ENCODE measurements at regions not wholly inside any gene's neighbourhood (a gene's known extent, or its start where the extent isn't known, plus 50 kb on each side); places are given as distances from the start of the nearest gene placed in this dataset.

- Histone ChIP-seq H3K27ac (no peak overlapping the region), H3K27me3 (no peaks in the 10 kb centered on the region), H3K36me3 (replicated peaks in 1 of 2; ENCODE audit: insufficient read depth in 1 of 2, low read depth in 2 of 2) (no peaks in the 10 kb centered on the region), H3K4me3 (no peak overlapping the region), H3K4me1 (no peaks in the 10 kb centered on the region), H3K9me3 (no peaks in the 10 kb centered on the region)
- ATAC-seq: no peak
- WGBS, 2 donors: 87 to 89% methylated on average over 3 of the region's 3 CpGs
- no peak for DNase-seq
- intact Hi-C loops (cut with DNase I): no loop called here
- no peak for TF ChIP-seq POLR2A (IDR thresholded peaks at IDR 0.05)
- TF ChIP-seq, protein P1, sequence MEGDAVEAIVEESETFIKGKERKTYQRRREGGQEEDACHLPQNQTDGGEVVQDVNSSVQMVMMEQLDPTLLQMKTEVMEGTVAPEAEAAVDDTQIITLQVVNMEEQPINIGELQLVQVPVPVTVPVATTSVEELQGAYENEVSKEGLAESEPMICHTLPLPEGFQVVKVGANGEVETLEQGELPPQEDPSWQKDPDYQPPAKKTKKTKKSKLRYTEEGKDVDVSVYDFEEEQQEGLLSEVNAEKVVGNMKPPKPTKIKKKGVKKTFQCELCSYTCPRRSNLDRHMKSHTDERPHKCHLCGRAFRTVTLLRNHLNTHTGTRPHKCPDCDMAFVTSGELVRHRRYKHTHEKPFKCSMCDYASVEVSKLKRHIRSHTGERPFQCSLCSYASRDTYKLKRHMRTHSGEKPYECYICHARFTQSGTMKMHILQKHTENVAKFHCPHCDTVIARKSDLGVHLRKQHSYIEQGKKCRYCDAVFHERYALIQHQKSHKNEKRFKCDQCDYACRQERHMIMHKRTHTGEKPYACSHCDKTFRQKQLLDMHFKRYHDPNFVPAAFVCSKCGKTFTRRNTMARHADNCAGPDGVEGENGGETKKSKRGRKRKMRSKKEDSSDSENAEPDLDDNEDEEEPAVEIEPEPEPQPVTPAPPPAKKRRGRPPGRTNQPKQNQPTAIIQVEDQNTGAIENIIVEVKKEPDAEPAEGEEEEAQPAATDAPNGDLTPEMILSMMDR (IDR thresholded peaks at IDR 0.05): no peak
Measured at GRCh38 chr10:29694121-29694520, 59.4 kb upstream of the SVIL start.

DNA sequence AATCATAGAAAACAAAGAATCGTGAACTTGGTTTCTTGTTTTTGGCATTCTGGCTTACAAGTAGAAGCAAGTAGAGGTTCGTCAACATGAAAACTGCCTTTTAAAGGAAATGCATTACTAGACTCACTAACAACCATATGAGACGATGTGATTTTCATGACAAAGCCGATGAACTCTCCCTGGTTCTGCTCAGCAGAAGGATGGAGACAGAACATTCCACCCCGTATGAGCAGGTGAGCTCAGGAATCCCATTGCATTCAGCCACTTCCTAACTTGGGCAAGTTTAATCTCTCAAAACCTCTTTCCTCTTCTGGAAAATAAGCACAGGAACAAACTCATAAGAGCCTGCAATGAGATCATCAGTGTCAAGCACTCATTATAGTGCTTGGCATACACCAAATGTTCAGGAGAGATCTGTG, 57.4 kb upstream of the SVIL start:
- H3K4me1 ChIP-seq: no peaks in the 10 kb centered on the region
- TF ChIP-seq POLR2A (IDR thresholded peaks at IDR 0.05): no peak
- TF ChIP-seq, protein P1 (IDR thresholded peaks at IDR 0.05): no peak
- H3K27me3 ChIP-seq: no peaks in the 10 kb centered on the region
- no peaks in the 10 kb centered on the region for H3K36me3 ChIP-seq (replicated peaks in 1 of 2; ENCODE audit: insufficient read depth in 1 of 2, low read depth in 2 of 2)
- peak overlapping the region in 2 of 4 donors; percentile 34 to 35 for H3K27ac ChIP-seq
- 73 to 74% methylated on average over 5 of the region's 5 CpGs for WGBS, 2 donors
- no peaks in the 10 kb centered on the region for H3K9me3 ChIP-seq
- no peak for DNase-seq
- intact Hi-C loops (cut with DNase I): no loop called here
- H3K4me3 ChIP-seq: no peak overlapping the region
- no peak for ATAC-seq

DNA sequence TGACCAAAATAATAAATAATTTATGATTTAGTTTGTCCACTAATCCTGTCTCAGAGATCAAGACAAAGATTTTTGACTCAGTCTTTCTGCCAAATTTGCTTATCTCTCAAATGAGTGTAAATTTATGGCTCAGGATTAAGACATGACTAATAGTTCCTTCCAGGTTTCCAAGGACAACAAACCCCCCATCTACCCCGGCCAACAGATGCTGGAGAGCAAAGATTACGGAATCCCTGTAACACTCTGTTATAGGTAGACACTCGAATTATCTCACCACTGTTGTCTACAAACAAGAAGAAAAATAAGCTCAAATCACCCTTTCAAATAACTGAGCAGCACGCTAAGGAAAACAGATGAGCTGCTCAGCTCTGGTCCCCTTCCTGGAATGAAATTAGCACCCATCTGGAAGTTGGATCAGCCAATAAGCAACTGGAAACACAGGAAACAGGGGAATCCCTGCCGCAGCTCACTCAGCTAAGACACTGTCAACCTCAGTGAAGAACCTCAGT, 56.8 kb upstream of the SVIL start:
- ATAC-seq (no peak), DNase-seq (no peak)
- no peak for TF ChIP-seq POLR2A (IDR thresholded peaks at IDR 0.05)
- TF ChIP-seq, protein P1 (IDR thresholded peaks at IDR 0.05): no peak
- no peaks in the 10 kb centered on the region for H3K27me3 ChIP-seq
- H3K4me3 ChIP-seq: no peak overlapping the region
- no peaks in the 10 kb centered on the region for H3K36me3 ChIP-seq (replicated peaks in 1 of 2; ENCODE audit: insufficient read depth in 1 of 2, low read depth in 2 of 2)
- intact Hi-C loops (cut with DNase I): no loop called here
- no peaks in the 10 kb centered on the region for H3K4me1 ChIP-seq
- WGBS, 2 donors: 63% methylated on average over 5 of the region's 5 CpGs
- no peaks in the 10 kb centered on the region for H3K9me3 ChIP-seq
- H3K27ac ChIP-seq: peak overlapping the region in 2 of 4 donors; percentile 34 to 35

- 76 to 78% methylated on average over 7 of the region's 7 CpGs for WGBS, 2 donors
- intact Hi-C loops (cut with DNase I): no loop called here
- TF ChIP-seq POLR2A (IDR thresholded peaks at IDR 0.05): no peak
- TF ChIP-seq, protein P1 (IDR thresholded peaks at IDR 0.05): no peak
Measured at GRCh38 chr10:29689001-29689400, 54.2 kb upstream of the SVIL start.

DNA sequence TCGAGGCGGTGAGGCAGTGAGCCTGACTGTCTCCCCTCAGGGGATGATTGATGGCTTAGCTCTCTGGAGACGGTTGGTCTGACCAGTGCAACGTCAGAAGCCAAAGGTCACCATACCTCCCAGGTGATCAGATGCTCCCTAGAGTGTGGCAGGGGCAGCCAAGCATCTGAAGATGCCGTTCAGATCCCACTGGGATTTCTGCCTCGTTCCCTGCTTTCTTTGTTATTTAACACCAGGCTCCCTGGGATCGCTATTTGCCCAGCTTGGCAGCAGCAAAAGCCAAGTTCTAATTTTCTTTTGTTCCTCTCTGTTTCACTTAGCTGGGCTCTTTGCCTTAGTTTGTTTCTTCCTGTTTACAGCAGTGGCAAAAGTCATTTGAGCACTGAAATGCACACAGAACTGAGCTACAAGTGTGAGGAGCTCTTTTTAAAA, 53.5 kb upstream of the SVIL start:
- H3K27ac ChIP-seq: peak overlapping the region in 1 of 4 donors; percentile 30
- intact Hi-C loops (cut with DNase I): no loop called here
- H3K4me3 ChIP-seq: no peak overlapping the region
- 51 to 56% methylated on average over 7 of the region's 7 CpGs for WGBS, 2 donors
- H3K36me3 ChIP-seq (replicated peaks in 1 of 2; ENCODE audit: insufficient read depth in 1 of 2, low read depth in 2 of 2): peaks cover 0 to 1% of the 10 kb centered on the region in 2 donors
- no peaks in the 10 kb centered on the region for H3K27me3 ChIP-seq
- H3K9me3 ChIP-seq: no peaks in the 10 kb centered on the region
- ATAC-seq (no peak), DNase-seq (no peak)
- H3K4me1 ChIP-seq: no peaks in the 10 kb centered on the region
- TF ChIP-seq, protein P1 (IDR thresholded peaks at IDR 0.05): no peak
- TF ChIP-seq POLR2A (IDR thresholded peaks at IDR 0.05): no peak

More at GRCh38 chr10:29689001-29689400, 54.2 kb upstream of the SVIL start:
- Histone ChIP-seq H3K4me3 (no peak overlapping the region), H3K9me3 (no peaks in the 10 kb centered on the region), H3K27me3 (no peaks in the 10 kb centered on the region), H3K36me3 (replicated peaks in 1 of 2; ENCODE audit: insufficient read depth in 1 of 2, low read depth in 2 of 2) (peaks cover 0 to 1% of the 10 kb centered on the region in 2 donors), H3K4me1 (no peaks in the 10 kb centered on the region), H3K27ac (no peak overlapping the region)
- DNase-seq: no peak
- no peak for ATAC-seq
